Mesodermal cell (in vitro differentiated cells): ENCODE measurements at regions not wholly inside any gene's neighbourhood (a gene's known extent, or its start where the extent isn't known, plus 50 kb on each side); places are given as distances from the start of the nearest gene placed in this dataset.

Experiments
- H3K27ac ChIP-seq: 2 replicates; pipeline ENCODE4 v1.7.0; 2013; ENCODE audit warnings: mild to moderate bottlenecking, low read depth, low read length, moderate library complexity; ENCODE audit not compliant: severe bottlenecking
- H3K36me3 ChIP-seq: 2 replicates; pipeline ENCODE4 v1.7.1; 2013; ENCODE audit warnings: mild to moderate bottlenecking, low read length, moderate library complexity; ENCODE audit not compliant: control insufficient read depth, insufficient read depth
- H3K4me1 ChIP-seq: one replicate; pipeline ENCODE4 v1.7.1; 2013; ENCODE audit warnings: mild to moderate bottlenecking, low read length; ENCODE audit not compliant: insufficient read depth, control insufficient read depth, poor library complexity, severe bottlenecking
- H3K4me3 ChIP-seq: 2 replicates; pipeline ENCODE4 v1.7.0; 2013; ENCODE audit warnings: low read length, control low read depth, mild to moderate bottlenecking; ENCODE audit not compliant: insufficient read depth, poor library complexity, severe bottlenecking; ENCODE audit errors: extremely low read depth
- H3K9me3 ChIP-seq: 2 replicates; pipeline ENCODE4 v1.7.1; 2013; ENCODE audit warnings: mild to moderate bottlenecking, low read length, moderate library complexity; ENCODE audit not compliant: control insufficient read depth
- WGBS, 2 experiments: methylation state at CpG; one replicate each; pipeline ENCODE4 v1.1.5; 2013; ENCODE audit warnings: missing lambda C conversion rate in 2 of 2; ENCODE audit not compliant: insufficient coverage in 2 of 2; 5-methylcytosine and 5-hydroxymethylcytosine counted together

- Histone ChIP-seq H3K36me3 (no peaks in the 10 kb centered on the region), H3K27ac (no peak overlapping the region), H3K4me3 (no peak overlapping the region), H3K4me1 (no peaks in the 10 kb centered on the region), H3K9me3 (peaks cover 6% of the 10 kb centered on the region)
- whole genome bisulfite sequencing, 2 experiments, result 95 to 100% methylated on average over 2 to 3 of the region's 5 CpGs
Observed at GRCh38 chr10:43955002-43955596, 306.4 kb upstream of the ZNF32 start.

GRCh38 chr10:43953672-43954071 is 305.0 kb upstream of the ZNF32 start:
- H3K4me1 ChIP-seq, result no peaks in the 10 kb centered on the region
- peaks cover 6% of the 10 kb centered on the region for H3K9me3 ChIP-seq
- 85 to 90% methylated on average over 2 of the region's 3 CpGs for WGBS, 2 experiments
- no peak overlapping the region for H3K27ac ChIP-seq
- H3K4me3 ChIP-seq, result no peak overlapping the region
- H3K36me3 ChIP-seq, result no peaks in the 10 kb centered on the region

GRCh38 chr10:43952760-43953159 is 304.1 kb upstream of the ZNF32 start:
- Histone ChIP-seq H3K4me1 (no peaks in the 10 kb centered on the region), H3K36me3 (no peaks in the 10 kb centered on the region), H3K27ac (no peak overlapping the region), H3K9me3 (peaks cover 6% of the 10 kb centered on the region), H3K4me3 (no peak overlapping the region)
- WGBS, 2 experiments, result 83% methylated on average over 1 of the region's 1 CpG; no CpG with 5 or more reads in 1 of the 2 experiments

GRCh38 chr10:43949351-43949750 is 300.7 kb upstream of the ZNF32 start:
- Histone ChIP-seq H3K9me3 (peaks cover 6% of the 10 kb centered on the region), H3K27ac (no peak overlapping the region), H3K4me1 (no peaks in the 10 kb centered on the region), H3K36me3 (no peaks in the 10 kb centered on the region), H3K4me3 (no peak overlapping the region)
- WGBS, 2 experiments, result no CpG with 5 or more reads among the region's 4 CpGs

- no peak overlapping the region for H3K27ac ChIP-seq
- WGBS, 2 experiments, result 92 to 97% methylated on average over 8 to 9 of the region's 10 CpGs
- no peaks in the 10 kb centered on the region for H3K9me3 ChIP-seq
Observed at GRCh38 chr10:43946445-43946844, 297.8 kb upstream of the ZNF32 start.

GRCh38 chr10:43945908-43946307 is 297.2 kb upstream of the ZNF32 start:
- no peaks in the 10 kb centered on the region for H3K9me3 ChIP-seq
- 95 to 100% methylated on average over 2 of the region's 4 CpGs for WGBS, 2 experiments
- H3K27ac ChIP-seq, result no peak overlapping the region
- H3K4me3 ChIP-seq, result no peak overlapping the region
- no peaks in the 10 kb centered on the region for H3K36me3 ChIP-seq
- H3K4me1 ChIP-seq, result no peaks in the 10 kb centered on the region

More at GRCh38 chr10:43946445-43946844, 297.8 kb upstream of the ZNF32 start:
- H3K4me1 ChIP-seq, result no peaks in the 10 kb centered on the region
- no peak overlapping the region for H3K4me3 ChIP-seq
- no peaks in the 10 kb centered on the region for H3K36me3 ChIP-seq

GRCh38 chr10:43945094-43945730 is 296.5 kb upstream of the ZNF32 start:
- Histone ChIP-seq H3K4me1 (no peaks in the 10 kb centered on the region), H3K27ac (no peak overlapping the region), H3K4me3 (no peak overlapping the region), H3K9me3 (no peaks in the 10 kb centered on the region), H3K36me3 (no peaks in the 10 kb centered on the region)
- WGBS, 2 experiments, result 82 to 94% methylated on average over 3 to 7 of the region's 8 CpGs

- H3K4me3 ChIP-seq, result no peak overlapping the region
- no peaks in the 10 kb centered on the region for H3K4me1 ChIP-seq
- WGBS, 2 experiments, result 71 to 94% methylated on average over 1 to 3 of the region's 5 CpGs
Observed at GRCh38 chr10:43944381-43945093, 295.9 kb upstream of the ZNF32 start.

GRCh38 chr10:43943818-43944360 is 295.2 kb upstream of the ZNF32 start:
- no peaks in the 10 kb centered on the region for H3K9me3 ChIP-seq
- H3K4me1 ChIP-seq, result no peaks in the 10 kb centered on the region
- H3K4me3 ChIP-seq, result no peak overlapping the region
- no peak overlapping the region for H3K27ac ChIP-seq
- 74 to 90% methylated on average over 6 to 9 of the region's 9 CpGs for WGBS, 2 experiments
- no peaks in the 10 kb centered on the region for H3K36me3 ChIP-seq

More at GRCh38 chr10:43944381-43945093, 295.9 kb upstream of the ZNF32 start:
- Histone ChIP-seq H3K36me3 (no peaks in the 10 kb centered on the region), H3K27ac (no peak overlapping the region), H3K9me3 (no peaks in the 10 kb centered on the region)

- Histone ChIP-seq H3K27ac (no peak overlapping the region), H3K4me3 (no peak overlapping the region), H3K9me3 (no peaks in the 10 kb centered on the region), H3K36me3 (no peaks in the 10 kb centered on the region), H3K4me1 (no peaks in the 10 kb centered on the region)
- 80 to 83% methylated on average over 7 to 9 of the region's 15 CpGs for WGBS, 2 experiments
Observed at GRCh38 chr10:43943119-43943817, 294.6 kb upstream of the ZNF32 start.
